COLO668 (cell line): ENCODE measurements at regions not wholly inside any gene's neighbourhood (a gene's known extent, or its start where the extent isn't known, plus 50 kb on each side); places are given as distances from the start of the nearest gene placed in this dataset.
"Not testable (repeated sequence)": the region's sequence is repeated elsewhere in the genome, so short reads cannot be mapped to it uniquely, and the experiment has no call there.

Experiments
- DNase-seq: peaks from one replicate; lab custom pipeline; 2025; ENCODE audit not compliant: unreplicated experiment; lab: John Stamatoyannopoulos, UW

DNA sequence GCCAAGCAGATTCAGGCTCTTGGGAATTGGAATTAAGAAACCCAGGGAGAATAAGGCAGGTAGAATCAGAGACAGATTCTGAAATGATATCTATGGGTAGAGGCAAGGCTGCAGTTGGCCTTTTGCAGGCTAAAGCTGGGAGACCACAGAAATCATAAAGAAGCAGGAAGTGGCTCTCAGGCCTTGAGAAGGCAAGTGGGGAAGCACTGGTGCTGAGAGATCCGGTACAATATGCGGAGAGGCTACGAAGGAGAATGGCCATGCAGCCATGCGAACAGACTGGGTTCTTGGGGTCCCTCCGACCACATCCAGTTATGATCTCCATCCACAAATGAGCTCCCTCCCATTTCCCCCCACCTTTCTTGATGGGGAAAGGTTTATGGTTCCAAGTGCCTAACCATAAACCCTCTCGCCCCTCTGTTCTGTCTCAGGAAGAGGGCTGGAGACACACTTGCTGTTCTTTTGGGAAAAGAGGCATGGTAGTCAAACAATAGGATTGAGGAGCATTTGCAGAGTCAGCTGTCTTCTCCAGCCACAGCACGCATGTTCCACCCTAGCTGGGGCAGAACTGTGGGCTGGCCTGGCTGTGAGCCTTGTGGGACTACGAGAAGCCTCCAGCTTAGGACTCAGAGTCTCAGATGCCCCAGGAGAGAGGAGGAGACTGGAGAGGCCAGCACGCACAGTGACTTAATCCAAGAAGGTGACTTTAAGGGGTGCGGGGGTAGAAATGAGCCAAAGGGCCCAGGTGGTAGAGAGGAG is 99.6 kb downstream of the RPLP1 start:
- DNase-seq, result no peak

DNA sequence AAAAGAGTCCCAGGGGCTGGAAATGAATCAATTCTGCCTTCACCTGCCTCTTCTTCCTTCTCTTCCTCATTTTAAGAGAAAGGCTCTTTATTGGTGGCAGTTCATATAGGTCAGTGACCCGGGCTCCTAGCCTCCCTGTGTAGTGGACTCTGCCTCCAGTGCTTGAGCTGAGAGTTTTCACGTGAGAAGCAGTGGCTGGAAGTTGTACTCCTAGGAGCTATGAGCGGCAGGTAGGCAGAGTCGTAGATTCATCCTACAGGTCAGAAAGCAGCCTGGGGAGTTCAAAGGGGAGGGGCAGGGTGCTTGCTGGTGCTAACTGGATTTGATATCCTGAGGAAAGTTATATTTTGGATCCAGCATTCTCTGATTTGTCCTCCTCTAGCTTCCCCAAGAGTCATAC is 101.1 kb downstream of the RPLP1 start:
- DNase-seq, result no peak

DNA sequence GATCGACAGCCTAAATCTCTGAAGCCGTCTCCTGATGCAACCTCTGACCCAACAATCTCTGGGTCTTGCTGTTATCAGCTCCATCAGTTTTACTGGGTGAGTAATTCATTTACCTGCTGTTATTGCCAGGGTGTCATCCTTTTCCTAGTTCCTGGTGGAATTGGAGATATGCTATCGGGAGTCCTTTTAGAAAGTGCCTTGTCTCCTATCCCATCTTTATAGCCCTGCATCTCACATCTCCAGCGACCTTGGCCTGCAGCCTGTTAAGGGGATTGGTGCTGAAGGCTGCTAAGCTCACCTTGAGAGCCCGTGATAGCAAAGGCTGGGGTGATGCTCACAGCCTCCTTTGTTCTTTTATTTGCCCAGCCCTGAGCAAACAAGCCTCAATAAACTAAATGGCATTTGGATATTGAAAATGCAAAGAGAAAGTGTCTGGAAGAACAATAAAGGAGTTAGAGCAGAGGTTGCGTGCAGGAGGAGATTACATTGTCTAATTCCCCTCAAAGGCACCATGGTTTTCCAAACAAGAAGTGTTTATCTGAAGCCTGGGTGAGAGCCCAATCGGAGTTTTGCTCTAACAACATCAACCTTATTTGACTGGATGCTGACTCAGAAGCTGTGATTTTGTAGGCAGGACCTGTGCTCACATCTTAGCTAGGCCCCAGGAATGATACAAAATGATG is 101.8 kb downstream of the RPLP1 start:
- DNase-seq, result peak; percentile 77

DNA sequence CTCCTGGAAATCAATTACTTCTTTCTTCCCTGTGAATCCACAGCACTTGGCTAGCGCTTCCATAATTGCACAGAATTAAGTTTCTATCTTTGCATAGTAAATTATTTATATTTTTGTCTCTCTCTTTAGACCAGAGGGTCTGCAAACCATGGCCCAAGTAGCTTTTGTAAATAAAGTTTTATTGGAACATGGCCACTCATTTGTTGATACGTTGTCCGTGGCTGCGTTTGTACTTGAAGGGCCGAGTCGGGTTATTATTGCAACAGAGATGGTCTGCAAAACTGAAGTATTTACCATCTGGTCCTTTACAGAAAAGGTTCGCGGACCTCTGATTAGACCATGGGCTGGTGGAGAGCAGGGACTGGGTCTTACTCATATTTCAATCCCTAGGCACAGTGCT is 102.5 kb downstream of the RPLP1 start:
- DNase-seq, result no peak

DNA sequence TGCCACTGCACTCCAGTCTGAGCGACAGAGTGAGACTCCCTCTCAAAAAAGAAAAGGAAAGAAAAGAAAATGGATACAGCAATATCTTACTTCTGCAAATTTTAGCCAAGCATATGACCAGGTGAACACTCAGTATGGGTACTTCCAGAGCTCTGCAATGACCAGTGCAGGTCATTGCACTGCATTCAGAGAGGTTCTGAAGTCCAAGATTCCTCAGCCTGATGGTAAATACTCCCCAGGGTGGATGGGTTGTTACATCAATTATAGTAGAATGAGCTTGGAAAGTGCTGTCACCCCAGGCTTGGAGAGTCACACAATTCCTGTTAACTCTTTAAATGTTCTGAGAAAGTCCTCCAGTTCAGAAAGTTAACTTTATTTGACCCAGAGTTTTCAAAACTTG is 103.7 kb downstream of the RPLP1 start:
- DNase-seq, result no peak

DNA sequence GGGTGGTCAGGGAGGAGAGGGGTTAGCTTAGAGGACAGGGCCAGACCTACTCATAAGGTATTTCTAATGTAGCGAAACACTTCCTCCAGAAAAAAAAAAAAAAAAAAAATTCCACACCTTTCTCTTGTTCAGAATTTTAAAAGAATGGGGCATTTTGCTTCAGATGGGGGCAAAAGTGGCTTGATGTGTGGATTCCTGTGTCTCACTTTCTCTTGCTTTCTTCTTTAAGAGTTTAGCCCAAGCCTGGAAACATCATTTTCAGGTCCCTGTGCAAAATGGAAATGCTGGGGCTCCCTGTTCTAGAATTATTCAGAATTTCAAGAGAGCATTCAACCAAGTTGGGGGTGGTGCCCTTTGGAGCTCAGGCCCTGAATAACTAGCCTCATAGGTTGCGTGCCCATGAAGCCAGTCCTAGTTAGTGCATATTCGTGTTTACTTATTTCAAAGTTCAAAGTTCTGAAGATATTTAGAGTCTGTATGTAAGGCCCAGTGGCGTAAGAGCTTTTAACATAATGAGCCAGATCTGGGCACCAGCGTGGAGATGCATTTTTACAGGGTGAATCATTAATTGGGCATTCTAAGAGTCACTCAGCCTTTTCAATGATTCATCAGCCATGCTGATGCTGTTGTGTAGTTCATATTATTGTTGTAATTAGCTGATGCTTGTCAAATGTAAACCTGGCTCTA is 104.5 kb downstream of the RPLP1 start:
- DNase-seq, result peak; percentile 40

DNA sequence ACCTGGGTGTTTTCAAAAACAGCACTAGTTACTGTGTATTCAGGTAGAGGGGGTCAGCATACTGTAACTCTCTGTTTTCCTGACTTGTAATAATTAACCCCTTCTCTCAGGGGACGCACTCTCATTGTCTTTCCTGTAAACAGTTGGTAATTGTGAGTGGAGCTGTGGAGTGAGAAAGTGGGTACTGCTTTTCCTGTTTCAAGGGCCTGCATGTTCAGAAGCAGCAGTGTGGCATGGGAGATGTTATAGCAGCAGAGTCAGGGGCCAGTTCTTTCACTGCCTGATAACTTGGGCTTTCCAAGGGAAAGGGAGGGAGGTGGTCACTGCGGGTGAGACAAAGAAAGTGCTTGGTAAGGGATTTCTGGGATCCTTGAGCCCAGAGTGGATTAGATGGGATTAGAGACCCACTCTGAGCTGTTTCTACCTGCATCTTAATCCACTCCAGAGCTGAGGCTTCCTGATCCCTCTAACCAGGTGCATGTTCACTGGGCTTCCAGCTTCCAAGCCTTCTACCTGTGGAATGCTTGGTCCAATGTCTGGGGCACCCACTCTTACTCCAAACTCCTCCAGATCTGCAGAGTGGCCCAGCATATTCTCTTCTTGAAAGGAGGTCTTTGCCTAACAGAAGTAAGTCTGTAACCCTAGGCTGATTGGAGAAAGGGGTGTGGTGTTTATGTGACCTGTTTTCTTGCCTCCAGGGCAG is 105.2 kb downstream of the RPLP1 start:
- DNase-seq, result peak; percentile 40

DNA sequence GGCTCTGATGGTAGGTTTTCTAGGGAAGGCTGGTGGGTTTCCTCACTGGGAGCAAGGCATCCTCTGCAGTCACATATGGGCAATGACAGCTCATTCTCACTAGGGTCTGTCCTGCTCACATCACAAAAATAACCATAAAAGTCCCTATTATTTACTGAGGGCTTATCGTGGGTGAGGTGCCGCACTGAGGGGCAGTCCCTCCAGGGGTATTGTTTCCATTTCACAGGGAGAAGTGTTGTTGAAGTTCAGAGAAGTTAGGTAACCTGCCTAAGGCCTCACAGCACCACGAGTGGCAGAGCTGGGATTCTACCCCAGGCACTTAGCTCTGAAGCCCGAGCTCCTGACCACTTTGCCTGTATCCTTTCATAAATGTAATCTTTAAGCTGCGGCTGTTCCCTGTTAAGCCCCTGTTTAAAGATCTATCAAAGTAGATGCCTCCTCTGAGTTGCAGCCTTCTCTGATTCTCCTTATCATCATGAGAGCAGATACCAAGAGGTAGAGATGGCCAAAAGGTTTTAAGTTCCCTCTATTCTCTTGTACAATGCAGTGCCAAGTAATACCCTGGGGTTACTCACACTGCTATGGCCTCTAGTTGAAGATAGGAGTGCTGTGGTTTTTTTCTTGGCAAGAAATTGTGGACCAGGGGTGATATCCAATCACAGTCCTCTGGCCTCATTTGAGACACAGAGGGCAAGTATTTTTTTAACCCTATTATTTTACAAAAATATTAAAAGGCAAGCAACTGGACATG is 107.0 kb downstream of the RPLP1 start:
- no peak for DNase-seq

DNA sequence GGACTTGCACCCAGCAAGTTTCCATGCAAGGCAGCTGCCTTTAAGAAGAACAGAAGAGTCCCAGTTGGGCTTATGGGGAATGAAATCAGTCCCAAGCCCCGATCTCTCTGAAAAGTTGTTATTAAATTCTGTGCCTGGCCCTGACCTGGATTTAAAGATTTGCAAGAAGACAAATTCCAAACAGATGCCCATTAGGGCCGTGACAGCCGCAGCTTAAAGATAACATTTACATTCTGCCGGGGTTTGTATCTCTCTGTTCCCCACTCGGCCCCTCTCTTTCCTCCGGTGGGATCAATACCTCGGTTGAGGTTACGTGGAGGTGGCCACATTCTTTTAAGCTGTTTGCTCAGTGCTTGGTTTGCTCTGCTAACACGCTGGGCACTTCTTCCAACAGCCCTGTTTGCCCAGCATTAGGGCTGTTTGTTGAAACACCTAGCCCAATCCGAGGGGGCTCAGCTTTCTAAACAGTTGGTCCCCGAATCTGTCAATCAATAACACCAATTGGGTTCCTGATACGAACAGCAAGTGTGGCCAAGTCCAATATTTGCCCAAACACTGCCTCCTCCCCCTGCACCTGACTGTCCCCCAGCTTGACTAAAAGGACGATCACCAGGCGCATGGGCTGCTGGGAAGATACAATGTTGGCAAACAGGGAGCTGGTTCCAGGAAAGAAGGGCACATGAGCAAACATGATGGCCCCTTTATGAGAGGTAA is 108.6 kb downstream of the RPLP1 start:
- peak; percentile 87 for DNase-seq

DNA sequence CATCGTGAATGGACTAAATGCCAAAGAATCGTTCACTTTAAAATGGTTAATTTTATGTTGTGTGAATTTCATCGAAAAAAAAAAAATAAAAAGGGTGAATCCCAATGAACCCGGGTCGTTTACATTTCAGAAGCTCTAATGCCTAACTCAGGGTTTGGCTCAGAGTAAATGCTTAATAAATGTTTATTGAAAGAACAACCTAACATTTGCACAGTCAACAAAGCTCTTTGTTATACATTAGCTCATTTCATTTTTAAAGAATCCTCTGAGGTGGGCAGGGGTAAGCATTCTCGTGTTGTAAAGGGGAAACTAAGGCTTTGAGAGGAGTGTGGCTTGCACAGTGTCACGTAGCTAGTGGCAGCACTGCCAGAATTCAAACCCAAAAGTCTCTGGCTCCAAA is 109.5 kb downstream of the RPLP1 start:
- DNase-seq, result no peak

DNA sequence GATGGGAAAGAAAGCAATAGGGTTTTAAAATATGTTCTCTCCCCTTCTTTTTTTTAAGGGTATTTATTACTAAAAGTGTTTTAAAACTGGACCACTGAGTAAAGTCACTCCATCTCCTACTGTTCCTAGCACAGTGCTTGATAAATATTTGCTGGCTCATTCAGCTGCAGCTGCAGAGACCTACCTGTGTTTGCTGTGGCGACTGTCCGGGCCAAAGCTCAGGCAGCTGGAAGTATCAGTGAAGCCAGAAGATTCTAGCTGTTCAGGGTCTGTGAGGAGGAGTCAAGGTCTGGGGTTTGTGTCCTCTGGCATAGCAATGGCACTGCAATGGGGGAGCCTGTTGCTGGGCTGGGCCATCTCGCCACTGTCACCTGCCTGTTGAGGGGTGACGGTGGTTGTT is 109.9 kb downstream of the RPLP1 start:
- peak; percentile 73 for DNase-seq

DNA sequence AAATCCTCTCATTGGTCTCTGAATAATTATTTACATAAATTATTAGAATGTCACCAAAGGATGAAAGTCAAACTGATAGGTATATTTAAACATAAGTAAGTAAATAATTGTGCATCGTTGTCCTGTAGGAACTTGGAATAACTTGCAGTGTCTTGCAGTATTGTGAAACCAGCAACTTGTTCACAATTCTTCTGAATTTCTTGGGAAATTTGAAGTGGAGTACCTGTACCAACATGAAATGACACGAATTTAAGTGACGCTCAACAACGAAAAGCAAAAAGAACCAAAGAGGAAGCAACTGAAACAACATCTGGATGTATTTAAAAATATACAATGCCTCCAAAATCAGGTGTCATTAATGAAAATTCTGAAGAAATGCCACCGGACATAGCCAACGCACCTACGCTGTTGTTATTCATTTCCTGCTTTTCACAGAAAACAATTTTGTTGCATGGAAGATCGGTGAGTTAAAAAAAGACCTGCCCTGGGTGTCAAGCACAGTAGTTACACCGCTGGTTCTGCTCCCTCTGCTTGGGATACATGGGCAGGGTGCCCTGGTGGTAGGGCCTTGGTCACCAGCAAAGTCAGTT is 112.5 kb downstream of the RPLP1 start:
- no peak for DNase-seq

DNA sequence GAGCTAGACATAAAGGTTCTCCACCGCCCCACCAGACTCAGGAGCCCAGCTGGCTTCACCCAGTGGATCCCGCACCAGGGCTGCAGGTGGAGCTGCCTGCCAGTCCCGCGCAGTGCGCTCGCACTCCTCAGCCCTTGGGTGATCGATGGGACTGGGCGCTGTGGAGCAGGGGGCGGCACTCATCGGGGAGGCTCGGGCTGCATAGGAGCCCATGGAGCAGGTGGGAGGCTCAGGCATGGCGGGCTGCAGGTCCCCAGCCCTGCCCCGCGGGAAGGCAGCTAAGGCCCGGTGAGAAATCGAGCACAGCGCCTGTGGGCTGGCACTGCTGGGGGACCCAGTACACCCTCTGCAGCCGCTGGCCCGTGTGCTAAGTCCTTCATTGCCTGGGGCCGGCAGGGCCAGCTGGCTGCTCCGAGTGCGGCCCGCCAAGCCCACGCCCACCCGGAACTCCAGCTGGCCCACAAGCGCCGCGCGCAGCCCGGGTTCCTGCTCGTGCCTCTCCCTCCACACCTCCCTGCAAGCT is 114.7 kb downstream of the RPLP1 start:
- DNase-seq, result not testable (repeated sequence)

DNA sequence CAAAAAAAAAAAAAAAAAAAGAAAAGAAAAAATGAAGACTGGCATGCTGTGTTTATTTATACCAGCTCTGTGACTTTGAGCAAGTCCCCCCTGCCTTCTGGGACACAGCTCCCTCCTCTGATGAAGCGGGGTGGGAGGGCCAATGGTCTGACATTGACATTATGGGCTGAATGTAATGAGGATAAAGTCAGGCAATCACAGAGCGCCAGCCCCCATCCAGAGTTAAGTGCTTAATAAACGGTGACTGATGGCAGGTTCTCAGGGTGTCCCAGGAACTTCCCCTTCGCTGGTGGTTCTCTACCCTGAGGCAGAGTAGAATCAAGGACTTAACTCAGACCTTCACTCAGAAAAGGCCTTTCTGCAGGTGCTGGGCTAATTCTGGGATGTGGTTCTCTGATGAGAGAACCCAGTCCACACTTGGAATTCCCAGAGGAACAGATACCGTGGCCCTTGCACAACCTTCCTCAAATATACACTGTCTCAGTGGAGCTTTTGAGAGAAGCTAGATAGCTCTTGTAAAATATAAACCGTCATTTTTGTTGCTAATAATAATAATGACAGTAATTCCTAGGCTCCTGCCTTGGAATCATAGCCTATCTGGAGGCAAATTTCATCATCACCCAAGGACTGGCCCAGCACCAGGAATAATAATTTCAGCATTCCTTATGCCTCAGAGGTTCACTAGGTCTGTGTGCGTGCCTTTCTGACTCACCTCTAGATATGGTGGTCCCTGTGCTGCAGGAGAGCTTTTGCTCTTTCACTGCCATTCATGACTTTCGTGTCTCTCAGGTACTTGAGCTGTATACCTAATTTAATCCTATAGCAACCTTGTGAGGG is 115.8 kb downstream of the RPLP1 start:
- DNase-seq, result no peak

DNA sequence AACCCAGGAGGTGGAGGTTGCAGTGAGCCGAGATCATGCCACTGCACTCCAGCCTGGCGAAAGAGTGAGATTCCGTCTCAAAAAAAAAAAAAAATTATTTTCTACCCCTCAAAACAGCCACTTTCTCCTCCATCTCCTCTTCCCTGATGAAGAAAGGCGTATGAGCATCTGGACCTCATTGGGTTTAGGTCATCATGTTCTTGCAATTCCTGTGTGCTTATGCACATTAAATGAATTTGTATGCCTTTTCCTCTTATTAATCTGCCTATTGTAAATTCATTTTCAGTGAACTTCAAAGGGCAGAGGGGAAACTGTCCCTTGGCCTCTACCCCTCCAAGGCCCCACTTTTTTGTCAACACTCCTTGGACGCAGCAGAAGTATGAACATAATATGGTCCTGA is 117.8 kb downstream of the RPLP1 start:
- no peak for DNase-seq

DNA sequence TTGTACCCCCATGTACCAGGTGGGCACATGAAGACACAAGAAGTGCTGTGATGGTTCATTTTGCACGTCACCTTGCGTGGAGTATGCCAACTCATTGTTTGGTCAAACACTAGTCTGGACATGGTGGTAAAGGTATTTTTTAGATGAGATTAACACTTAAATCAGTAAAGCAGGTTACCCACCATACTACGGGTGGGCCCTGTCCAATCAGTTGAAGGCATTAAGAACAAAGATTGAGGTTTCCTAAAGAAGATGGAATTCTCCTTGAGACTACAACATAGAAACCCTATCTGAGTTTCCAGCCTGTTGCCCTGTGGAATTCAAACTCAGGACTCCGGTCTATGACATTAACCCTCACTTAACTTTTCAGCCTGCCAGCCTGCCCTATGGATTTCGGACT is 118.4 kb downstream of the RPLP1 start:
- no peak for DNase-seq

DNA sequence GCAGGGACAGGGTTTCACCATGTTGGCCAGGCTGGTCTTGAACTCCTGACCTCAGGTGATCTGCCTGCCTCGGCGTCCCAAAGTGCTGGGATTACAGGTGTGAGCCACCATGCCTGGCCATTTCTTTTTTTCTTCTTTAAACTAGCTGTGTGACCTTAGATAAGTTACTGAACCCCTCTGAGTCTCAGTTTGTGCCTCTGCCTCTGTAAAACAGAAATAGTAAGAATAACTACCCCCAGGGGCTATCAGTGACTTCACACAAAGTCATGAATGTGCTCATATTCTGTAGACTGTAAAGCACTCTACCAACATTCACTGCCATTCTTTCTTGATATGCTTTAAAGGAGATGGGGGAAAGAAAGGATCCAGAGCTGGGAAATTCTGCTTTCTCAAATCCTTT is 120.7 kb downstream of the RPLP1 start:
- DNase-seq, result not testable (repeated sequence)

DNA sequence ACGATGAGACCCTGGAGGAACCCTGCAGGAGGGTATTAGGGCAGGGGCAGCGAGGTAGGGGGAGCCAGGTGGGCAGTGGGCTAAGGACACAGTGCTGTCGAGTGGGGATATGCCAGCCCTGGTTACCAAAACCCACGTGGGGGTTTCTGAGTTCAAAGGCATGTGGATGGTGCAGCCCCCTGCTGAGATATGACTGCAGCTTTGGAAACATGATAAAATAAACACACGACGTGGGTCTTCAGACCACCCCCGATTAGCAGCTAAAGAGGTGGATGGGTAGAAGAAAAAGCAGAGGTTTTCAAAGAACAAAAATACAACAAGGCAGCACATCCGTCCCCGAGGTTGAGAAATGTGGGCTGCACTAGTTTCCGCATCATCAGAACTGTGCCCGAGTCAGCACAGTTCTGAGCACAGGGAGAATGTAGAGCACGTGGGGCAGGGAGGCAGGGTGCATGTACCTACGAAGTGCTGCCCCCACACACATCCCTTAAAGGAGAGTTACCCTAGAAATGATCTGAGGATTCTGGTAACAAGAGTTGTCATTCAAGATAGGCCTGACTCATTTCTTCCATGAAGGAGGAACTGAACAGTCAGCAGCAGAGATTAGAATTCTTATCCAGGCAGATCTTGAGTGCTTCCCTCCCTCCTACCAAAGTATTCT is 121.3 kb downstream of the RPLP1 start:
- no peak for DNase-seq
